COR-L47 (cell line): ENCODE measurements at regions not wholly inside any gene's neighbourhood (a gene's known extent, or its start where the extent isn't known, plus 50 kb on each side); places are given as distances from the start of the nearest gene placed in this dataset.
A peak's percentile ranks its signal among the peaks of the same experiment; 100 is the strongest.

Source experiments
- DNase-seq: peaks from one replicate; lab custom pipeline; 2025; lab: John Stamatoyannopoulos, UW

- DNase-seq = no peak
Measured at GRCh38 chr2:150705357-150705756, 217.9 kb upstream of the RND3 start.

- DNase-seq = no peak
Measured at GRCh38 chr2:150702791-150703190, 215.3 kb upstream of the RND3 start.

- no peak for DNase-seq
Measured at GRCh38 chr2:150700666-150701580, 213.5 kb upstream of the RND3 start.

GRCh38 chr2:150699218-150699617 is 211.8 kb upstream of the RND3 start:
- DNase-seq = no peak

- DNase-seq = no peak
Measured at GRCh38 chr2:150698016-150698661, 210.7 kb upstream of the RND3 start.

- DNase-seq = no peak
Measured at GRCh38 chr2:150697596-150697995, 210.1 kb upstream of the RND3 start.

GRCh38 chr2:150695451-150696135 is 208.1 kb upstream of the RND3 start:
- DNase-seq = no peak

GRCh38 chr2:150693556-150693955 is 206.1 kb upstream of the RND3 start:
- DNase-seq = no peak

GRCh38 chr2:150690870-150691269 is 203.4 kb upstream of the RND3 start:
- DNase-seq = no peak

- no peak for DNase-seq
Measured at GRCh38 chr2:150690261-150690660, 202.8 kb upstream of the RND3 start.

- DNase-seq = no peak
Measured at GRCh38 chr2:150689590-150689989, 202.1 kb upstream of the RND3 start.

GRCh38 chr2:150688016-150688415 is 200.5 kb upstream of the RND3 start:
- DNase-seq = no peak

GRCh38 chr2:150686391-150686790 is 198.9 kb upstream of the RND3 start:
- no peak for DNase-seq

- no peak for DNase-seq
Measured at GRCh38 chr2:150681120-150681804, 193.8 kb upstream of the RND3 start.

GRCh38 chr2:150679456-150680120 is 192.1 kb upstream of the RND3 start:
- no peak for DNase-seq

- DNase-seq = peak; percentile 2
Measured at GRCh38 chr2:150677551-150677950, 190.1 kb upstream of the RND3 start.

GRCh38 chr2:150676747-150677383 is 189.4 kb upstream of the RND3 start:
- DNase-seq = no peak

- no peak for DNase-seq
Measured at GRCh38 chr2:150675807-150676206, 188.3 kb upstream of the RND3 start.

GRCh38 chr2:150674283-150674682 is 186.8 kb upstream of the RND3 start:
- DNase-seq = no peak

GRCh38 chr2:150672311-150672710 is 184.8 kb upstream of the RND3 start:
- DNase-seq = no peak

- DNase-seq = no peak
Measured at GRCh38 chr2:150669492-150669891, 182.0 kb upstream of the RND3 start.
